NOMO-1 treated with dmso at 0.1 percent for 144 hours (cell line): ENCODE measurements at regions not wholly inside any gene's neighbourhood (a gene's known extent, or its start where the extent isn't known, plus 50 kb on each side); places are given as distances from the start of the nearest gene placed in this dataset.

Experiments used
- DNase-seq: peaks from one replicate; lab custom pipeline; 2025; ENCODE audit not compliant: unreplicated experiment; lab: John Stamatoyannopoulos, UW

- peak; percentile 40 for DNase-seq
These were observed 199.5 kb upstream of the DCN start for GRCh38 chr12:91382081-91382543.

- DNase-seq: peak; percentile 37
These were observed 198.7 kb upstream of the DCN start for GRCh38 chr12:91381309-91381804.

DNA sequence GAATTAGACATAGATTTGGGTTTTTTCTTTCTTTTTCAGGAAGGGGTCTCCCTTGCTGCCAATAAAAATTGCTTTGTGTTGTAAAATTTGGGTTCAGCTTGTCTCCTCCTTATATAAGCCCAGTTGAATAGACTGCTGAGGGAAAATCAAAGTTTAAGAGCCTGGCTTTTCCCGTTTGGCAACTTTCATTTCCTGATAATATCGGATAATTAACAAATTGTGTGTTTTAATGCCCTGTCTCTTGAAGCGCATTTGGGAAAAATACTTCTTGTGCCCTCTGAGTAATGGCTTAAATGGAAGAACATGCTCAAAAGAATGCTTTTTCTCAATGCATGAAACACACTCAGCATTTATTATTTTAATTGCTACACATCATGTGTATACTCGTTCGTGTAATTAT is 198.0 kb upstream of the DCN start:
- DNase-seq: no peak

DNA sequence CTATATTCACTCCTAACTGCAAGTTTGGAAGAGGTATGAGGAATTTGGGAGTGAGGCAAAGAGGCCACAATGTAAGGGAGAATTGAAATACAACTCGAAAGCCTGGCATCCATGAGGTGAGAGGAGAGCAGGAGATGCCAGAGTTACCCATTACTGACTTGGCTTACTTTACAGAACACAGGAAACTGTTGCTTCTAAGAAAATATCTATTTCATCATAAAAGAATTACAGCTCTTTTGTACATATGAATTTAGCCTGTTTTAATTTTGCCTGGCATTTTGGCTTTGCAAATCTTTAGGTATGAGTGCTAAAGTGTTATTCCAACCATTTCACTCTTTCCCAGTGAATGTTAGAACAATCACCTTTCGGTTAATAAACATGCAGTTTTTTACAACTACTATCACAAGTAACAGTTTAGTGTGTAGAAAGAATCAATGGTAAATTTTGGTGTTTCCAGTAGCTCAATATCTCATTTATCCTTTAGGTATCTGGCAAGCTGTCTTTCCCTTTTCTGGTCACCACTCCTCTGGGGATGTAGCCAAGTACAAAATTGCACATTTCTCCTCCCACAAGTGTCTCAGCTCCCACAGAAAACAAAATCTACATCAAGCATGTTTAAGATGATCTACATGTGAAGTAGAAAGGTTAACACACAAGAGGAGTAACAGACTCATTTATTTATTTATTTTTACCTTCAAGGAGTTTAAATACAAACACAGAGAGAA is 196.6 kb upstream of the DCN start:
- DNase-seq: no peak

DNA sequence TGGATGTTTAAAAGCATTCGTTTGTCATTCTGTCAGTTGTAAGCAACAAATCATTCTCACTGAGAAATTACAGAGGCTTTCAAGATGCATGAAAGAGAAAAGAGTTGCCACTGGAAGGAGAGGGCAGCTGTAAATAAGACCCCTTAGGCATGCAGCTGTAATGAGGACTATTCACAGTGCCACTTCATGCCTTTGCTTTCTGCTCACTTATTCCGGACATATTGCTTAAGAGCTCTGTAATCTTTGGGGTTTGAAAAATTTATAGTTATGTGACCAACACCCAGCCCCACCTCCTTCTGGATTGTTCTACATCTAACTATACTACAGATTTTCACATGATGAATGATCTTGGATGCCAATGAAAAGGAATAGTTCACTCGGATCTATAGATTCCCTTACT is 194.8 kb upstream of the DCN start:
- DNase-seq: no peak

- no peak for DNase-seq
These were observed 190.5 kb upstream of the DCN start for GRCh38 chr12:91373086-91373485.

DNA sequence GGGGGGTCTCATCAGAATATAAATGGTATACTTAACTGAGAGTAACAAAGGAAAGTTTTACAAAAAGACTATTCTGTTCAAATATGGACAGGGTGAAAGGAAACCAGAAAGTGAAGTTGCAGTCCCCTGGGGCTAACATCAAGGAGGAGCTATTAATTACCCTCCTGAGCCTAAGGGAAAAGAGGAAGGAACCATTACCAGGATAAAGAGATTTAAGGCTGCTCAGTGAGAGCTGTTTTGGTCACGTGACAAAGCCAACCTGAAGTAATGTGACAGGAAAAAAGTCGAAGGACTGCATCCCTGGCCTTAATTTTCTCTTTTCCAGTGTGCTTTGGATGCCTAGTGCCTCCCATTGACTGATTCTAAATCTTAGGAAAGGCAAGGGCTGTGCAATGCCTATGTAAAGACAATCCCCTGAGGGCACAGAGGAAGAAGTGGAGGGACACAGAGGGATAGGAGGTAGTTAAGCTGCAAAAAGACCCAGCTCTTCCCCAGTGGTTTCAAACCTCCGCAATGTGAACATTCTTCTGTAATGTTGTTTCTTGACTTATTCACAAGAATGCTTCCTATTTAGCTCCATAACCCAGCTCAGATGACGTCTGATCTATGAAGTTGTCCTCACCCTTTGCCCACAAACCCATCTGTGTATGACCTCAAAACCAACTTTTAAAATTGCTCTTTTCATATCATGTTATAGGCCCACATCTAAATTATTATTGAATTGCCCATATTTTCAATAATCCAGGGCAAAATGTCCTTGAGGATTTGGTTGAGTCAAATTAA is 187.7 kb upstream of the DCN start:
- DNase-seq: no peak

- DNase-seq: no peak
These were observed 186.0 kb upstream of the DCN start for GRCh38 chr12:91368613-91369012.

GRCh38 chr12:91367234-91367849 is 184.7 kb upstream of the DCN start:
- no peak for DNase-seq

DNA sequence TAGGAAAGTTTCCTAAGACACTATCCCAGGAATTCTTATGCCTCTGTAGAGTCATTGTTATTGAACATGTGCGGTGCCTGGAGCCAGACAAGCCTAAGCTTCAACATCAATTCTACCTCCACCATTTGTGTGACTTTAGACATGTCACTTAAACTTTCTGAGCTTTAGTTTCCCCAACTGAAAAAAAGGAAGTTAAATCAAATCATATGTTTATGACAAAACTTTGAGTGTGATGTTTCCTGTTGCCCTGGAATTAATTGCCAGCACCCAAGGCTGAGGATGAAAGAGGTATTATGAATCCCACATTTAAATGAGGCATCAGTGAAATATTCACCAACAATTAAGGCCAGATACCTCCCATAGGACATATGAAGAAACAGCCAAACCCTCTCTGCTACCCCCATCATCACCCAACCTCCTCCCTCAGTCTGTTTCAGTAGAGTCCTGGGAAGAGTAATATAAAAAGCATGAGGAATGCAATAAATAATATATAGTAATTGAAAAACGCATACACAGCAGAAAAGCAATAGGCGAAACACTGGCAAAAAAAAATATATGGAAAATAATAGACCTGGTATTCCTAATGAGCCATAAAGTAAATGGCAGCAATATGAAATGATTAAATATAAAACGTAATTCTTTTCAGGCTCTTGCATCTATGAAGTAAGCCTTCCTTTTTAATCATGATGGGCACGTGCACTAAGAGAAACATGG is 182.0 kb upstream of the DCN start:
- DNase-seq: no peak

GRCh38 chr12:91361864-91362263 is 179.2 kb upstream of the DCN start:
- DNase-seq: no peak

GRCh38 chr12:91357381-91357780 is 174.8 kb upstream of the DCN start:
- no peak for DNase-seq

GRCh38 chr12:91356405-91356804 is 173.8 kb upstream of the DCN start:
- DNase-seq: no peak

- peak; percentile 36 for DNase-seq
These were observed 172.8 kb upstream of the DCN start for GRCh38 chr12:91355150-91356006.

DNA sequence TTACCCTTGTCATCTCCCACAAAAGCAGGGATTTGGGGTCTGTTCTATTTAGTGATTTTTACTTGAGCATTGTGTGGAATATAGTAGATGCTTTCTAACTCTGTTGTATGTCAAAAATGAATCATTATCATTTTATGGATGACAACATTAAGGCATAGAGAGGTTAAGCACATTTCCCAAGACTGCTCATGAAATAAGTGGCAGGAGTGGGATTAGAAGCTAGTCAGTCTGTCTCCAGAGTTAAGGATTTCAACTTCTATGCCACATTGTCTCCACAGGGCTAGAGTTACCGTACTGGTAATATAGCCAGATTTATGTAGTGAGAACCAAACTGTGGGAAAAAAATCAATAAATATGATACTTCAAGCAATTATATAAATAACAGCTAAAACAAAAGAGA is 170.6 kb upstream of the DCN start:
- DNase-seq: no peak

DNA sequence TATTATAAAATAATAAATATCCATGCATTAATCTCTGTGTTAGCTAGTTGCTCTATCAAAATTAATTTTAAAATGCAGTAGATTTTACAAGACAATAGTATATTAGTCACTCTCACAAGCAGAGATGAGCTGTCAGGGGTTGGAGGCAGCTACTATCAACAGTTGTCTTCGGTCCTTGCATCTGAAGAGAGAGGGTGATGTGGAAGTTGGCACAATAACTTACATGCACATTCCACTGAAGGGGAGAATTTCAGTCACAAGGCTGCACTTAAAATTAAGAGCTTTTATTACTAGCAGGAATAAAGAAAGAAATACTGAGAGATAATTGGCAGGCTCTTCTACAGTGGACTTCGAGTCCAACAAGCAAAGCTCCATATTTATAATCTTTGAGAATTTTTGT is 166.9 kb upstream of the DCN start:
- no peak for DNase-seq

DNA sequence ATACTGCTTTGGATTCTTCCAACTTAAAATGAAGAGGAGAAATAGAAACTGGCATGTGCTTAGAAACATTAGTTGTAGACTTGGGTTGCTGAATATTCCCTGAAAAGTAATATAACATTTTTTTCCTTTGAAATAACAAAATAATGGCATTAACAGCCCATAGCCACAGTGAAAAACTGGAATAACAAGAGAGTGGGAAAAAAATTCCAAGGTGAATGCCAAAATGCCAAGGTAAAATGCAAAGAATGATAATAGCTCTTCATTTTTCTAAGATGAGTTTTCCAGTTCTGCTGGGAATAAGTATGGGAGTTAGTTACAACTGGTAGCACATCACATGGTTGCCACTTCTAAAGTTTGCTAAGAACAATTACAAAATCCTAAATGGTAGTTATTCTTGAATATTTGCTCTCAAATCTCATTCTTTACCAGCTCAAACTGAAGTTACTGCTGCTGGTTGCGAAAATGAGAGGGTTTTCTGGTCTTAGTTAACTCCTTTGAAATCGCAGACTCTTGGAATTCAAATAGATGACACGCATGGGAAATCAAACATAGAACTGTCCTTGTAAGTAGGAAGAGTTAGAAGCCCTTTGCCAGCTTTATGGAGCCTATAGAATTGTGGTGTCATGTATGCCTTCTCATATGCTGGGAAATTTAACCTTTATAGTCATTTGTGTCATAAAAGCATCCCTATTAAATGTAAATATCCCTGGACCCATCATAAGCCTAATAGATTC is 165.0 kb upstream of the DCN start:
- no peak for DNase-seq

DNA sequence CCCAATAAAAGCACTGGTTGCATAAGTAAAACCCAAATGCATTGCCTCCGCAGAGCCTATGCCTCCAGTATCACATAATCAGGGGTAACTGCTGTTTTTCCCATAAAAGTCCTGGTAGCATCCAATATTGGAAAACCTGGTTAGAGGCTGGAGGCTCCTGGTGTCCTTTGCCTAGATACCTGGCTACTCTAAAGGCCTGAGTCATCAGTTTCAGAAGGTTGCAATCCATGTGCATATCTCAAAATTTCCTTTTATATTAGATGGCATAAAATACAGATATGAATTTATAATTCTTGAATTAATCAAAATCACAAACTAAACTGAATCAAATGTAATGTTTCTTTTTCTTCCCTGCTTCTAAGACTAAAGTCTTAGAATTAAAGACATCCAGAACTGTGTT is 164.2 kb upstream of the DCN start:
- DNase-seq: no peak

- no peak for DNase-seq
These were observed 161.8 kb upstream of the DCN start for GRCh38 chr12:91344408-91344807.

DNA sequence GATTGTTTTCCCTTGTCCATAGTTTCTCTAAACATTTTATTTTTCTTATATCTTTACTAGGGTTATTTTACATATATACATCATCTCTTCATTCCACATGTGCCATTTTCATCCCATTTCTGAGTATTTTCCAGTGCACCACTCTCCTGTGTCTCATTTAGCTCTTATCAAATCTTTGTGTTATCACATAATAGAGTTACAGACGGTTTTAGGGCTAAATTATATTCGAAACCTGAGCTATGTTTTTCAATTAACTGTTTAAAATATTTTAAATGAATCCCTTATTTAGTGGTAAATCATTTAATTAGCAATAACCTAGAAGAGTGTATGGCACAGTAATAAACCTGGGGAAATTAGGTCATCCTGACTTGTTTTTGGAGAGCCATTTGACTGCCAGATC is 160.4 kb upstream of the DCN start:
- no peak for DNase-seq
